Panc1 (cell line): ENCODE measurements at regions not wholly inside any gene's neighbourhood (a gene's known extent, or its start where the extent isn't known, plus 50 kb on each side); places are given as distances from the start of the nearest gene placed in this dataset.

ENCODE experiments used
- ATAC-seq: fragments of 200-7000 bp; cut with Tn5 transposase; 2 replicates; pipeline ENCODE4 v1.9.1; 2020; ENCODE audit warnings: mild to moderate bottlenecking, moderate library complexity
- BruUV-seq: library from RNA; stranded (reverse); fragments of 400-500 nt; replicated peaks from 2 replicates; lab custom pipeline; 2021; lab: Mats Ljungman, UMichigan
- CTCF ChIA-PET: fragments of 300-600 bp; sonication (Branson Sonifier 250); formaldehyde crosslinking; loops from one replicate; lab custom pipeline; 2022; ENCODE audit warnings: antibody characterized with exemption; lab: Charles Lee
- POLR2A ChIA-PET: fragments of 300-600 bp; sonication (Branson Sonifier 250); formaldehyde crosslinking; loops from one replicate; lab custom pipeline; 2022; ENCODE audit warnings: antibody characterized with exemption; lab: Charles Lee
- DNase-seq: peaks from one replicate; pipeline ENCODE4 v3.0.0-alpha.2; 2010; ENCODE audit warnings: low read depth, low spot score
- H3K27ac ChIP-seq: 2 replicates; pipeline ENCODE4 v1.5.1; 2011; ENCODE audit warnings: mild to moderate bottlenecking, low read length, inconsistent platforms
- H3K27me3 ChIP-seq: fragments of 200-500 bp; sonication (Bioruptor generic); 2 replicates; pipeline ENCODE4 v1.6.0; 2014; ENCODE audit warnings: low read length, inconsistent platforms; ENCODE audit not compliant: control insufficient read depth, insufficient read depth
- H3K36me3 ChIP-seq: fragments of 200-500 bp; sonication (Bioruptor generic); 2 replicates; pipeline ENCODE4 v1.5.1; 2014; ENCODE audit warnings: inconsistent platforms, mild to moderate bottlenecking, low read length, moderate library complexity; ENCODE audit not compliant: control insufficient read depth, insufficient read depth
- H3K4me1 ChIP-seq: 2 replicates; pipeline ENCODE4 v1.5.1; 2011; ENCODE audit warnings: inconsistent platforms, mild to moderate bottlenecking, low read length, moderate library complexity; ENCODE audit not compliant: control insufficient read depth, insufficient read depth
- H3K4me3 ChIP-seq, 2 experiments: 2 replicates each; pipeline ENCODE4 v1.5.1; 2011 to 2012; ENCODE audit warnings: low read depth in 2 of 2, low read length in 2 of 2, mild to moderate bottlenecking in 2 of 2, inconsistent platforms in 1 of 2, moderate library complexity in 1 of 2
- H3K9me3 ChIP-seq: fragments of 200-500 bp; sonication (Bioruptor generic); 2 replicates; pipeline ENCODE4 v1.5.1; 2014; ENCODE audit warnings: low read depth, mild to moderate bottlenecking, inconsistent platforms, low read length, moderate library complexity; ENCODE audit not compliant: control insufficient read depth, insufficient read depth
- POLR2AphosphoS5 ChIP-seq: IDR thresholded peaks from 2 replicates; pipeline ENCODE4 v1.6.1; 2012; ENCODE audit warnings: mild to moderate bottlenecking, low read depth, low read length, moderate library complexity
- SIN3A ChIP-seq: IDR thresholded peaks from 2 replicates; pipeline ENCODE4 v1.6.1; 2012; ENCODE audit warnings: low read depth, mild to moderate bottlenecking, low read length, moderate library complexity, borderline replicate concordance; ENCODE audit not compliant: insufficient read depth
- TCF7L2 ChIP-seq: IDR thresholded peaks from 2 replicates; pipeline ENCODE4 v1.6.1; 2011; ENCODE audit warnings: mild to moderate bottlenecking, low read depth, low read length, inconsistent platforms
- in situ Hi-C: cut with HindIII; loops from 2 replicates; pipeline ENCODE4 v1.10.0; 2016; ENCODE audit warnings: low sequenced_read_pairs, low pct_unique_long_range_greater_than_20kb
- intact Hi-C: fragments of 100-400 bp; cut with micrococcal nuclease; formaldehyde crosslinking; loops from one replicate; pipeline ENCODE4 v1.10.0; 2022; ENCODE audit not compliant: unreplicated experiment
- TF ChIP-seq, protein P1 (sequence below): fragments of 450-650 bp; IDR thresholded peaks from 2 replicates; pipeline ENCODE4 v1.5.1; 2017; ENCODE audit warnings: mild to moderate bottlenecking
- TF ChIP-seq, protein P2 (sequence below), 2 experiments: IDR thresholded peaks; 2 replicates each; pipeline ENCODE4 v1.6.1; 2011 to 2012; ENCODE audit warnings: low read depth in 2 of 2, control low read depth in 1 of 2, low read length in 1 of 2, mild to moderate bottlenecking in 1 of 2, moderate library complexity in 1 of 2; ENCODE audit not compliant: insufficient read depth in 1 of 2

DNA sequence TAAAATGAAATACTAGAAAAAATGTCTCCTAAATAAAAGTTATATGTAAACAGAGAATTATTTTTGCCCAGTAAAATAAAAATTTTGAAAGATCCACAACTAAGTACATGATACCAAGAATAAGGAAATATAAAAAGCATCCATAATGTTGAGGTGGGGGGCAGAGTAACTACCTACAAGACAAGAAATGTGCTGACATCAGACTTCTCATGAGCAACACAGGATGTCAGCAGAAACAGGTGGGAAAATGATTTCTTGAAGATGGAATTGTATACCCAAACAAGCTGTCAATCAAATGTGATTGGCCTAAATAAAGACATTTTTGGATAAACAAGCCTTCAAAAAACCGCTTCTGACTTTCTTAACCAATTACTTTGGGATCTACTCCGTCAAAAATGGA lies 143.9 kb upstream of the LIPC start:
- ATAC-seq (no peak), DNase-seq (no peak)
- intact Hi-C loops (no loop called here), in situ Hi-C loops (no loop called here)
- CTCF ChIA-PET, result no interaction called here
- TF ChIP-seq TCF7L2, result no peak
- TF ChIP-seq, protein P1, sequence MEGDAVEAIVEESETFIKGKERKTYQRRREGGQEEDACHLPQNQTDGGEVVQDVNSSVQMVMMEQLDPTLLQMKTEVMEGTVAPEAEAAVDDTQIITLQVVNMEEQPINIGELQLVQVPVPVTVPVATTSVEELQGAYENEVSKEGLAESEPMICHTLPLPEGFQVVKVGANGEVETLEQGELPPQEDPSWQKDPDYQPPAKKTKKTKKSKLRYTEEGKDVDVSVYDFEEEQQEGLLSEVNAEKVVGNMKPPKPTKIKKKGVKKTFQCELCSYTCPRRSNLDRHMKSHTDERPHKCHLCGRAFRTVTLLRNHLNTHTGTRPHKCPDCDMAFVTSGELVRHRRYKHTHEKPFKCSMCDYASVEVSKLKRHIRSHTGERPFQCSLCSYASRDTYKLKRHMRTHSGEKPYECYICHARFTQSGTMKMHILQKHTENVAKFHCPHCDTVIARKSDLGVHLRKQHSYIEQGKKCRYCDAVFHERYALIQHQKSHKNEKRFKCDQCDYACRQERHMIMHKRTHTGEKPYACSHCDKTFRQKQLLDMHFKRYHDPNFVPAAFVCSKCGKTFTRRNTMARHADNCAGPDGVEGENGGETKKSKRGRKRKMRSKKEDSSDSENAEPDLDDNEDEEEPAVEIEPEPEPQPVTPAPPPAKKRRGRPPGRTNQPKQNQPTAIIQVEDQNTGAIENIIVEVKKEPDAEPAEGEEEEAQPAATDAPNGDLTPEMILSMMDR, result no peak
- TF ChIP-seq SIN3A, result no peak
- no peak for TF ChIP-seq POLR2AphosphoS5
- no peaks in the 10 kb centered on the region for H3K27me3 ChIP-seq
- no peaks in the 10 kb centered on the region for H3K36me3 ChIP-seq
- no TSS peak for BruUV-seq
- no peaks in the 10 kb centered on the region for H3K4me1 ChIP-seq
- H3K9me3 ChIP-seq, result no peaks in the 10 kb centered on the region
- H3K4me3 ChIP-seq, result no peak overlapping the region
- POLR2A ChIA-PET, result interaction anchor here (0.6 kb wide), 1 partner anchor 57 kb away, joined by 3 read pairs; no protein-coding TSS in a partner anchor
- no peak overlapping the region for H3K27ac ChIP-seq

DNA sequence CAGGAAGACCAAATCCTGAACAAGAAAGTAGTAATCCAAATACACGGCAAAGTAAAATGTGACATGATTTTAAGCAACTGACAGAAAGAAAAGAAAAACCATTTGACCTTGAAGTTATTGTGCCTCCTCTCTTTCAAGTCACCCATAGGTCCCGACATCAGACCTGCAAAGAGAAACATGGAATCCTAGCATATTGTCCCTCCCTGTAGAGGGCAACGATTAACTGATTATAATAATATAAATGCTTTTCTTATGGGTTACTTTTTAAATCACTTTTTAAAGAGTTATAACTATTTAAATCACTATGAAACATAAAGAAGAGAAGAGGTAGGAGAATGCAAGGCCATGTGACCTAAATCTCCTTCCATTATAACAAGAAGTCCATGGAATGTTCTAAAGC lies 143.2 kb upstream of the LIPC start:
- no peaks in the 10 kb centered on the region for H3K27me3 ChIP-seq
- DNase-seq (no peak), ATAC-seq (no peak)
- no peak for TF ChIP-seq TCF7L2
- TF ChIP-seq, protein P1, result no peak
- TF ChIP-seq, protein P2, sequence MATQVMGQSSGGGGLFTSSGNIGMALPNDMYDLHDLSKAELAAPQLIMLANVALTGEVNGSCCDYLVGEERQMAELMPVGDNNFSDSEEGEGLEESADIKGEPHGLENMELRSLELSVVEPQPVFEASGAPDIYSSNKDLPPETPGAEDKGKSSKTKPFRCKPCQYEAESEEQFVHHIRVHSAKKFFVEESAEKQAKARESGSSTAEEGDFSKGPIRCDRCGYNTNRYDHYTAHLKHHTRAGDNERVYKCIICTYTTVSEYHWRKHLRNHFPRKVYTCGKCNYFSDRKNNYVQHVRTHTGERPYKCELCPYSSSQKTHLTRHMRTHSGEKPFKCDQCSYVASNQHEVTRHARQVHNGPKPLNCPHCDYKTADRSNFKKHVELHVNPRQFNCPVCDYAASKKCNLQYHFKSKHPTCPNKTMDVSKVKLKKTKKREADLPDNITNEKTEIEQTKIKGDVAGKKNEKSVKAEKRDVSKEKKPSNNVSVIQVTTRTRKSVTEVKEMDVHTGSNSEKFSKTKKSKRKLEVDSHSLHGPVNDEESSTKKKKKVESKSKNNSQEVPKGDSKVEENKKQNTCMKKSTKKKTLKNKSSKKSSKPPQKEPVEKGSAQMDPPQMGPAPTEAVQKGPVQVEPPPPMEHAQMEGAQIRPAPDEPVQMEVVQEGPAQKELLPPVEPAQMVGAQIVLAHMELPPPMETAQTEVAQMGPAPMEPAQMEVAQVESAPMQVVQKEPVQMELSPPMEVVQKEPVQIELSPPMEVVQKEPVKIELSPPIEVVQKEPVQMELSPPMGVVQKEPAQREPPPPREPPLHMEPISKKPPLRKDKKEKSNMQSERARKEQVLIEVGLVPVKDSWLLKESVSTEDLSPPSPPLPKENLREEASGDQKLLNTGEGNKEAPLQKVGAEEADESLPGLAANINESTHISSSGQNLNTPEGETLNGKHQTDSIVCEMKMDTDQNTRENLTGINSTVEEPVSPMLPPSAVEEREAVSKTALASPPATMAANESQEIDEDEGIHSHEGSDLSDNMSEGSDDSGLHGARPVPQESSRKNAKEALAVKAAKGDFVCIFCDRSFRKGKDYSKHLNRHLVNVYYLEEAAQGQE (IDR thresholded peaks at IDR 0.05; ENCODE audit: insufficient read depth in 1 of 2, low read depth in 2 of 2, low read length in 1 of 2), result no peak
- no peak for TF ChIP-seq POLR2AphosphoS5
- TF ChIP-seq SIN3A, result no peak
- ChIA-PET CTCF (no interaction called here), POLR2A (no interaction called here)
- H3K9me3 ChIP-seq, result no peaks in the 10 kb centered on the region
- intact Hi-C loops (no loop called here), in situ Hi-C loops (no loop called here)
- no peaks in the 10 kb centered on the region for H3K36me3 ChIP-seq
- no TSS peak for BruUV-seq
- H3K4me1 ChIP-seq, result no peaks in the 10 kb centered on the region
- H3K4me3 ChIP-seq, result no peak overlapping the region
- no peak overlapping the region for H3K27ac ChIP-seq
